WTC11 (cell line): ENCODE measurements at regions not wholly inside any gene's neighbourhood (a gene's known extent, or its start where the extent isn't known, plus 50 kb on each side); places are given as distances from the start of the nearest gene placed in this dataset.

Experiments
- ATAC-seq: fragments of 200-7000 bp; cut with Tn5 transposase; 2 replicates; pipeline ENCODE4 v1.10.0; 2021; ENCODE audit warnings: mild to moderate bottlenecking, moderate library complexity
- CTCF ChIA-PET: fragments of 300-600 bp; sonication (Branson Sonifier 250); formaldehyde crosslinking; loops from one replicate; lab custom pipeline; 2021; ENCODE audit warnings: antibody characterized with exemption; lab: Charles Lee
- POLR2A ChIA-PET: fragments of 350-600 bp; sonication (Branson Sonifier 250); formaldehyde crosslinking; loops from one replicate; lab custom pipeline; 2021; ENCODE audit warnings: antibody characterized with exemption; lab: Charles Lee
- DNase-seq: peaks from one replicate; pipeline ENCODE4 v3.0.0; 2021; ENCODE audit warnings: low spot score
- H3K27ac Mint-ChIP-seq: 2 replicates; pipeline ENCODE4 v1.8.0; 2021; ENCODE audit warnings: mixed read lengths
- H3K27me3 Mint-ChIP-seq: 2 replicates; pipeline ENCODE4 v1.8.0; 2021; ENCODE audit warnings: low read depth, mild to moderate bottlenecking, moderate library complexity, mixed read lengths
- H3K36me3 Mint-ChIP-seq: 2 replicates; pipeline ENCODE4 v1.8.0; 2021; ENCODE audit warnings: mixed read lengths
- H3K4me1 Mint-ChIP-seq: 2 replicates; pipeline ENCODE4 v1.8.0; 2022; ENCODE audit warnings: mixed read lengths
- H3K4me3 Mint-ChIP-seq: 2 replicates; pipeline ENCODE4 v1.8.0; 2021; ENCODE audit warnings: mild to moderate bottlenecking, moderate library complexity, mixed read lengths
- H3K9me3 Mint-ChIP-seq: 2 replicates; pipeline ENCODE4 v1.8.0; 2021; ENCODE audit warnings: mixed read lengths
- CREB1 ChIP-seq: sonication (generic); formaldehyde crosslinking; IDR thresholded peaks from 2 replicates; pipeline ENCODE4 v1.8.0; 2023; ENCODE audit warnings: mild to moderate bottlenecking, missing genetic modification reagents
- FOXK1 ChIP-seq: sonication (generic); formaldehyde crosslinking; IDR thresholded peaks from 2 replicates; pipeline ENCODE4 v1.8.0; 2022; ENCODE audit warnings: mild to moderate bottlenecking, moderate library complexity, missing genetic modification reagents
- GTF2I ChIP-seq: fragments of 250-450 bp; sonication (Bioruptor Pico); conservative IDR thresholded peaks from 2 replicates; pipeline ENCODE4 v1.4.0; 2021; ENCODE audit warnings: mild to moderate bottlenecking
- KAT7 ChIP-seq: sonication (generic); formaldehyde crosslinking; IDR thresholded peaks from 2 replicates; pipeline ENCODE4 v1.8.1; 2023; ENCODE audit warnings: missing genetic modification reagents, mild to moderate bottlenecking, borderline replicate concordance
- MYBL2 ChIP-seq: sonication (generic); formaldehyde crosslinking; IDR thresholded peaks from 2 replicates; pipeline ENCODE4 v1.8.1; 2023; ENCODE audit warnings: mild to moderate bottlenecking, moderate library complexity, missing genetic modification reagents
- NR1H2 ChIP-seq: sonication (generic); formaldehyde crosslinking; IDR thresholded peaks from 2 replicates; pipeline ENCODE4 v1.9.0; 2021; ENCODE audit warnings: mild to moderate bottlenecking, moderate library complexity, missing genetic modification reagents
- RORB ChIP-seq: fragments of 250-450 bp; sonication (Bioruptor Pico); IDR thresholded peaks from 2 replicates; pipeline ENCODE4 v1.9.0; 2021; ENCODE audit warnings: mild to moderate bottlenecking
- SP1 ChIP-seq: sonication (generic); formaldehyde crosslinking; conservative IDR thresholded peaks from 2 replicates; pipeline ENCODE4 v1.8.1; 2022; ENCODE audit warnings: missing genetic modification reagents
- ZNF396 ChIP-seq: fragments of 250-450 bp; sonication (Bioruptor Pico); IDR thresholded peaks from 2 replicates; pipeline ENCODE4 v1.8.0; 2021; ENCODE audit warnings: mild to moderate bottlenecking, moderate library complexity, borderline replicate concordance
- TF ChIP-seq, protein P1 (sequence below): sonication (generic); formaldehyde crosslinking; conservative IDR thresholded peaks from 2 replicates; pipeline ENCODE4 v1.8.1; 2023; ENCODE audit warnings: mild to moderate bottlenecking, low read depth, missing genetic modification reagents, moderate library complexity
- TF ChIP-seq, protein P2 (sequence below): sonication (generic); formaldehyde crosslinking; IDR thresholded peaks from 2 replicates; pipeline ENCODE4 v1.8.0; 2023; ENCODE audit warnings: missing genetic modification reagents, mild to moderate bottlenecking, borderline replicate concordance
- TF ChIP-seq, protein P3 (sequence below): sonication (generic); formaldehyde crosslinking; IDR thresholded peaks from 2 replicates; pipeline ENCODE4 v1.8.1; 2022; ENCODE audit warnings: mild to moderate bottlenecking, missing genetic modification reagents, moderate library complexity, borderline replicate concordance
- TF ChIP-seq, protein P4 (sequence below): sonication (generic); formaldehyde crosslinking; IDR thresholded peaks from 2 replicates; pipeline ENCODE4 v1.8.1; 2023; ENCODE audit warnings: mild to moderate bottlenecking, missing genetic modification reagents, borderline replicate concordance
- TF ChIP-seq, protein P5 (sequence below): sonication (generic); formaldehyde crosslinking; IDR thresholded peaks from 2 replicates; pipeline ENCODE4 v1.8.1; 2022; ENCODE audit warnings: low read depth, mild to moderate bottlenecking, moderate library complexity, missing genetic modification reagents, borderline replicate concordance
- TF ChIP-seq, protein P6 (sequence below): sonication (generic); formaldehyde crosslinking; IDR thresholded peaks from 2 replicates; pipeline ENCODE4 v1.8.1; 2023; ENCODE audit warnings: mild to moderate bottlenecking, moderate library complexity, missing genetic modification reagents

DNA sequence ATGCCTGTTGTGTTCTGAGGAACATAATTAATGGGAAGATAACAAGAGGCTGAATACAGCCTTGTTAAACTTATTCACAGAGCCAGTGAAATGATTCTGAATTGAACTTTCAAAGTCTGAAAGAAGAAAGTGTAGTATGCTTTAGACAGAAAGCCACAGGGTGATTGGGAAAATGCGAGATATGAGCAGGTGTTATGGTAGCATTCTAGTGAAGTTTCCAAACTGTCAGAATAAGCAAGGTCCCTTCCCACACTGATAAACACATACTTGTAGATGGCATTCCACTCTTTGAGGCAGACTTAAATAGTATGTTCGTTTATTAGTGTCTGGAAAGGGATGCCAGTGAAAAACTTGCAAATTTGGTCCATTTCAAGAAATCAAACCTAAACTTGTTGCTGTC lies 70.5 kb upstream of the ITPRID2 start (continued):
- TF ChIP-seq, protein P1, sequence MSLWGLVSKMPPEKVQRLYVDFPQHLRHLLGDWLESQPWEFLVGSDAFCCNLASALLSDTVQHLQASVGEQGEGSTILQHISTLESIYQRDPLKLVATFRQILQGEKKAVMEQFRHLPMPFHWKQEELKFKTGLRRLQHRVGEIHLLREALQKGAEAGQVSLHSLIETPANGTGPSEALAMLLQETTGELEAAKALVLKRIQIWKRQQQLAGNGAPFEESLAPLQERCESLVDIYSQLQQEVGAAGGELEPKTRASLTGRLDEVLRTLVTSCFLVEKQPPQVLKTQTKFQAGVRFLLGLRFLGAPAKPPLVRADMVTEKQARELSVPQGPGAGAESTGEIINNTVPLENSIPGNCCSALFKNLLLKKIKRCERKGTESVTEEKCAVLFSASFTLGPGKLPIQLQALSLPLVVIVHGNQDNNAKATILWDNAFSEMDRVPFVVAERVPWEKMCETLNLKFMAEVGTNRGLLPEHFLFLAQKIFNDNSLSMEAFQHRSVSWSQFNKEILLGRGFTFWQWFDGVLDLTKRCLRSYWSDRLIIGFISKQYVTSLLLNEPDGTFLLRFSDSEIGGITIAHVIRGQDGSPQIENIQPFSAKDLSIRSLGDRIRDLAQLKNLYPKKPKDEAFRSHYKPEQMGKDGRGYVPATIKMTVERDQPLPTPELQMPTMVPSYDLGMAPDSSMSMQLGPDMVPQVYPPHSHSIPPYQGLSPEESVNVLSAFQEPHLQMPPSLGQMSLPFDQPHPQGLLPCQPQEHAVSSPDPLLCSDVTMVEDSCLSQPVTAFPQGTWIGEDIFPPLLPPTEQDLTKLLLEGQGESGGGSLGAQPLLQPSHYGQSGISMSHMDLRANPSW (CRISPR knock-in tag), result no peak

DNA sequence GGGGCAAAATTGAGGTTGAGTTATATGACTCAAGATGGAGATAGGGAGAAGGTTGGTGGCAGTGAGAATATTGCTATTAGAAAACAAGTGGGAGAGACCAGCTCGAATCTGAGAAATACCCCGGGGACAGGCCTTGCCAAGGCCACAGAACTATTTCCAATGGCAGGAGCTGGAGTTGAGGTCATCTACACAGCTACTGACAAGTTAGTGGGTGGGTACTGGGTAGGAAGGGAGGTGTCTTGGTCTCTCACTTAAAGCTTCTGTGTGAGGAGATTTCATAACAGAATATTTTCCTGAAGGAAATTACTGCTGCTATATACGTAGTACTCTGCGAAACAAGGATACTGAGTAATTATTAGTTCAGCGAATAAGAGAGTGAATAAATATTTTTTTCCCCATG lies 69.4 kb upstream of the ITPRID2 start:
- no peaks in the 10 kb centered on the region for H3K27me3 Mint-ChIP-seq
- no peak for ATAC-seq

More for the DNA sequence above, 69.4 kb upstream of the ITPRID2 start:
- TF ChIP-seq, protein P2, sequence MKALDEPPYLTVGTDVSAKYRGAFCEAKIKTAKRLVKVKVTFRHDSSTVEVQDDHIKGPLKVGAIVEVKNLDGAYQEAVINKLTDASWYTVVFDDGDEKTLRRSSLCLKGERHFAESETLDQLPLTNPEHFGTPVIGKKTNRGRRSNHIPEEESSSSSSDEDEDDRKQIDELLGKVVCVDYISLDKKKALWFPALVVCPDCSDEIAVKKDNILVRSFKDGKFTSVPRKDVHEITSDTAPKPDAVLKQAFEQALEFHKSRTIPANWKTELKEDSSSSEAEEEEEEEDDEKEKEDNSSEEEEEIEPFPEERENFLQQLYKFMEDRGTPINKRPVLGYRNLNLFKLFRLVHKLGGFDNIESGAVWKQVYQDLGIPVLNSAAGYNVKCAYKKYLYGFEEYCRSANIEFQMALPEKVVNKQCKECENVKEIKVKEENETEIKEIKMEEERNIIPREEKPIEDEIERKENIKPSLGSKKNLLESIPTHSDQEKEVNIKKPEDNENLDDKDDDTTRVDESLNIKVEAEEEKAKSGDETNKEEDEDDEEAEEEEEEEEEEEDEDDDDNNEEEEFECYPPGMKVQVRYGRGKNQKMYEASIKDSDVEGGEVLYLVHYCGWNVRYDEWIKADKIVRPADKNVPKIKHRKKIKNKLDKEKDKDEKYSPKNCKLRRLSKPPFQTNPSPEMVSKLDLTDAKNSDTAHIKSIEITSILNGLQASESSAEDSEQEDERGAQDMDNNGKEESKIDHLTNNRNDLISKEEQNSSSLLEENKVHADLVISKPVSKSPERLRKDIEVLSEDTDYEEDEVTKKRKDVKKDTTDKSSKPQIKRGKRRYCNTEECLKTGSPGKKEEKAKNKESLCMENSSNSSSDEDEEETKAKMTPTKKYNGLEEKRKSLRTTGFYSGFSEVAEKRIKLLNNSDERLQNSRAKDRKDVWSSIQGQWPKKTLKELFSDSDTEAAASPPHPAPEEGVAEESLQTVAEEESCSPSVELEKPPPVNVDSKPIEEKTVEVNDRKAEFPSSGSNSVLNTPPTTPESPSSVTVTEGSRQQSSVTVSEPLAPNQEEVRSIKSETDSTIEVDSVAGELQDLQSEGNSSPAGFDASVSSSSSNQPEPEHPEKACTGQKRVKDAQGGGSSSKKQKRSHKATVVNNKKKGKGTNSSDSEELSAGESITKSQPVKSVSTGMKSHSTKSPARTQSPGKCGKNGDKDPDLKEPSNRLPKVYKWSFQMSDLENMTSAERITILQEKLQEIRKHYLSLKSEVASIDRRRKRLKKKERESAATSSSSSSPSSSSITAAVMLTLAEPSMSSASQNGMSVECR (CRISPR knock-in tag), result no peak
- TF ChIP-seq, protein P3, sequence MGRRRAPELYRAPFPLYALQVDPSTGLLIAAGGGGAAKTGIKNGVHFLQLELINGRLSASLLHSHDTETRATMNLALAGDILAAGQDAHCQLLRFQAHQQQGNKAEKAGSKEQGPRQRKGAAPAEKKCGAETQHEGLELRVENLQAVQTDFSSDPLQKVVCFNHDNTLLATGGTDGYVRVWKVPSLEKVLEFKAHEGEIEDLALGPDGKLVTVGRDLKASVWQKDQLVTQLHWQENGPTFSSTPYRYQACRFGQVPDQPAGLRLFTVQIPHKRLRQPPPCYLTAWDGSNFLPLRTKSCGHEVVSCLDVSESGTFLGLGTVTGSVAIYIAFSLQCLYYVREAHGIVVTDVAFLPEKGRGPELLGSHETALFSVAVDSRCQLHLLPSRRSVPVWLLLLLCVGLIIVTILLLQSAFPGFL (CRISPR knock-in tag), result no peak
- TF ChIP-seq KAT7, result no peak
- TF ChIP-seq MYBL2 (CRISPR knock-in tag), result no peak
- TF ChIP-seq, protein P4, sequence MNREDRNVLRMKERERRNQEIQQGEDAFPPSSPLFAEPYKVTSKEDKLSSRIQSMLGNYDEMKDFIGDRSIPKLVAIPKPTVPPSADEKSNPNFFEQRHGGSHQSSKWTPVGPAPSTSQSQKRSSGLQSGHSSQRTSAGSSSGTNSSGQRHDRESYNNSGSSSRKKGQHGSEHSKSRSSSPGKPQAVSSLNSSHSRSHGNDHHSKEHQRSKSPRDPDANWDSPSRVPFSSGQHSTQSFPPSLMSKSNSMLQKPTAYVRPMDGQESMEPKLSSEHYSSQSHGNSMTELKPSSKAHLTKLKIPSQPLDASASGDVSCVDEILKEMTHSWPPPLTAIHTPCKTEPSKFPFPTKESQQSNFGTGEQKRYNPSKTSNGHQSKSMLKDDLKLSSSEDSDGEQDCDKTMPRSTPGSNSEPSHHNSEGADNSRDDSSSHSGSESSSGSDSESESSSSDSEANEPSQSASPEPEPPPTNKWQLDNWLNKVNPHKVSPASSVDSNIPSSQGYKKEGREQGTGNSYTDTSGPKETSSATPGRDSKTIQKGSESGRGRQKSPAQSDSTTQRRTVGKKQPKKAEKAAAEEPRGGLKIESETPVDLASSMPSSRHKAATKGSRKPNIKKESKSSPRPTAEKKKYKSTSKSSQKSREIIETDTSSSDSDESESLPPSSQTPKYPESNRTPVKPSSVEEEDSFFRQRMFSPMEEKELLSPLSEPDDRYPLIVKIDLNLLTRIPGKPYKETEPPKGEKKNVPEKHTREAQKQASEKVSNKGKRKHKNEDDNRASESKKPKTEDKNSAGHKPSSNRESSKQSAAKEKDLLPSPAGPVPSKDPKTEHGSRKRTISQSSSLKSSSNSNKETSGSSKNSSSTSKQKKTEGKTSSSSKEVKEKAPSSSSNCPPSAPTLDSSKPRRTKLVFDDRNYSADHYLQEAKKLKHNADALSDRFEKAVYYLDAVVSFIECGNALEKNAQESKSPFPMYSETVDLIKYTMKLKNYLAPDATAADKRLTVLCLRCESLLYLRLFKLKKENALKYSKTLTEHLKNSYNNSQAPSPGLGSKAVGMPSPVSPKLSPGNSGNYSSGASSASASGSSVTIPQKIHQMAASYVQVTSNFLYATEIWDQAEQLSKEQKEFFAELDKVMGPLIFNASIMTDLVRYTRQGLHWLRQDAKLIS (CRISPR knock-in tag), result no peak
- TF ChIP-seq, protein P5, sequence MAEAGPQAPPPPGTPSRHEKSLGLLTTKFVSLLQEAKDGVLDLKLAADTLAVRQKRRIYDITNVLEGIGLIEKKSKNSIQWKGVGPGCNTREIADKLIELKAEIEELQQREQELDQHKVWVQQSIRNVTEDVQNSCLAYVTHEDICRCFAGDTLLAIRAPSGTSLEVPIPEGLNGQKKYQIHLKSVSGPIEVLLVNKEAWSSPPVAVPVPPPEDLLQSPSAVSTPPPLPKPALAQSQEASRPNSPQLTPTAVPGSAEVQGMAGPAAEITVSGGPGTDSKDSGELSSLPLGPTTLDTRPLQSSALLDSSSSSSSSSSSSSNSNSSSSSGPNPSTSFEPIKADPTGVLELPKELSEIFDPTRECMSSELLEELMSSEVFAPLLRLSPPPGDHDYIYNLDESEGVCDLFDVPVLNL, result no peak
- TF ChIP-seq, protein P6, sequence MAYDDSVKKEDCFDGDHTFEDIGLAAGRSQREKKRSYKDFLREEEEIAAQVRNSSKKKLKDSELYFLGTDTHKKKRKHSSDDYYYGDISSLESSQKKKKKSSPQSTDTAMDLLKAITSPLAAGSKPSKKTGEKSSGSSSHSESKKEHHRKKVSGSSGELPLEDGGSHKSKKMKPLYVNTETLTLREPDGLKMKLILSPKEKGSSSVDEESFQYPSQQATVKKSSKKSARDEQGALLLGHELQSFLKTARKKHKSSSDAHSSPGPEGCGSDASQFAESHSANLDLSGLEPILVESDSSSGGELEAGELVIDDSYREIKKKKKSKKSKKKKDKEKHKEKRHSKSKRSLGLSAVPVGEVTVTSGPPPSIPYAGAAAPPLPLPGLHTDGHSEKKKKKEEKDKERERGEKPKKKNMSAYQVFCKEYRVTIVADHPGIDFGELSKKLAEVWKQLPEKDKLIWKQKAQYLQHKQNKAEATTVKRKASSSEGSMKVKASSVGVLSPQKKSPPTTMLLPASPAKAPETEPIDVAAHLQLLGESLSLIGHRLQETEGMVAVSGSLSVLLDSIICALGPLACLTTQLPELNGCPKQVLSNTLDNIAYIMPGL (CRISPR knock-in tag), result no peak
- no peak for TF ChIP-seq ZNF396
- TF ChIP-seq, protein P1 (CRISPR knock-in tag), result no peak
- TF ChIP-seq SP1, result no peak
- TF ChIP-seq NR1H2 (CRISPR knock-in tag), result no peak
- TF ChIP-seq GTF2I, result no peak
- TF ChIP-seq RORB (CRISPR knock-in tag), result no peak
- no peak for TF ChIP-seq FOXK1 (CRISPR knock-in tag)
- no peak for TF ChIP-seq CREB1 (CRISPR knock-in tag)
- no peaks in the 10 kb centered on the region for H3K9me3 Mint-ChIP-seq
- no peak for DNase-seq
- POLR2A ChIA-PET, result no interaction called here
- H3K4me1 Mint-ChIP-seq, result peaks cover 16% of the 10 kb centered on the region
- CTCF ChIA-PET, result no interaction called here
- no peak overlapping the region for H3K27ac Mint-ChIP-seq
- H3K4me3 Mint-ChIP-seq, result no peak overlapping the region
- no peaks in the 10 kb centered on the region for H3K36me3 Mint-ChIP-seq
